ENCODE measurements at regions not wholly inside any gene's neighbourhood (a gene's known extent, or its start where the extent isn't known, plus 50 kb on each side); places are given as distances from the start of the nearest gene placed in this dataset.

- TF ChIP-seq EZH2 (IDR thresholded peaks at IDR 0.05; ENCODE audit: borderline replicate concordance) (no peak), CTCF (IDR thresholded peaks at IDR 0.05; ENCODE audit: poor library complexity) (no peak)
Observed at GRCh38 chr14:104395941-104396681, 183.5 kb upstream of the C14orf180 start.
